Right lobe of liver (tissue), 4 donors: ENCODE measurements at regions not wholly inside any gene's neighbourhood (a gene's known extent, or its start where the extent isn't known, plus 50 kb on each side); places are given as distances from the start of the nearest gene placed in this dataset.

ENCODE experiments used
- CTCF ChIP-seq, 4 donors: fragments of 200-600 bp in 3 of 4; fragments of 450-650 bp in 1 of 4; IDR thresholded peaks; one replicate each; pipeline versions ENCODE4 v1.5.1 to v1.8.0; 2016 to 2022; ENCODE audit warnings: antibody characterized with exemption in 4 of 4, mild to moderate bottlenecking in 2 of 4
- POLR2A ChIP-seq: fragments of 450-650 bp; IDR thresholded peaks from one replicate; pipeline ENCODE4 v1.6.1; 2017; ENCODE audit warnings: antibody characterized with exemption, mild to moderate bottlenecking
- donor health status: DM: no; HTN: no; CAD: no.
- donor health status: DM: no; HTN: no; CAD: no.
- donor health status: DM: no; HTN: yes; CAD: no.

GRCh38 chr2:43071599-43072550 is 154.5 kb downstream of the ZFP36L2 start:
- TF ChIP-seq CTCF (IDR thresholded peaks at IDR 0.05): no peak
- TF ChIP-seq POLR2A: no peak
